Neutrophil (primary cell): ENCODE measurements at regions not wholly inside any gene's neighbourhood (a gene's known extent, or its start where the extent isn't known, plus 50 kb on each side); places are given as distances from the start of the nearest gene placed in this dataset.

Experiments
- H3K27ac ChIP-seq: fragments of 200-600 bp; sonication (generic); 2 replicates; pipeline ENCODE4 v1.5.1; 2016; ENCODE audit warnings: mild to moderate bottlenecking, moderate library complexity
- H3K27me3 ChIP-seq: fragments of 200-600 bp; sonication (generic); 2 replicates; pipeline ENCODE4 v1.6.0; 2016; ENCODE audit warnings: mild to moderate bottlenecking
- H3K36me3 ChIP-seq: fragments of 200-600 bp; sonication (generic); 2 replicates; pipeline ENCODE4 v1.5.1; 2017
- H3K4me1 ChIP-seq, 2 experiments: fragments of 200-600 bp in 1 of 2; sonication (generic) in 1 of 2; 1 replicate in 1 of 2; 2 replicates in 1 of 2; pipeline versions ENCODE4 v1.5.1 to v1.6.1; 2013 to 2016; ENCODE audit warnings: low read depth in 1 of 2, low read length in 1 of 2, mild to moderate bottlenecking in 1 of 2, moderate library complexity in 1 of 2; ENCODE audit not compliant: control insufficient read depth in 1 of 2, insufficient read depth in 1 of 2
- H3K4me3 ChIP-seq, 2 experiments: fragments of 200-600 bp in 1 of 2; sonication (generic) in 1 of 2; 1 replicate in 1 of 2; 2 replicates in 1 of 2; pipeline ENCODE4 v1.5.1; 2013 to 2016; ENCODE audit warnings: low read depth in 1 of 2, low read length in 1 of 2, mild to moderate bottlenecking in 1 of 2, moderate library complexity in 1 of 2
- H3K9me3 ChIP-seq: fragments of 200-600 bp; sonication (generic); 2 replicates; pipeline ENCODE4 v1.5.1; 2016
- TF ChIP-seq, protein P1 (sequence below): fragments of 200-600 bp; sonication (generic); IDR thresholded peaks from 2 replicates; pipeline ENCODE4 v1.5.1; 2016; ENCODE audit warnings: antibody characterized with exemption

DNA sequence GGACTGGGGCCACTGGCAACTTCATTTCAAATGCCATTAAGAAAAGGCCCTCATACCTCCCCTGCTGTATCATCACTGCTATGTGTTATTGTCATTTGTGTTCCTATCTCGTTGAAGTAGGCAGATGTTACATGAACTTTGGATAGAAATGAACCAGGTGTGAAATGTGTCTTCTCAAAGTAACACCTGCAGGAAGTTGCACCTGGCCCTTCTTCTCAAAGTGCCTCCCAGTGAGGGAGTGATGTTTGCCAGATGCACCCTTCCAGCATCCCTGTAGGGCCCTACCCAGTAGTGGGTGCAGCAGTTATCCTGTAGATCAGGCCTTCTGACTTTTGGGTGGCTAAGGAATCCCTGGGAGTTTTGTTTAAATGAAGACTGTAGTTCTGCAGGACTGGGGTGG lies 197.7 kb upstream of the CTNNB1 start:
- Histone ChIP-seq H3K27me3 (no peaks in the 10 kb centered on the region), H3K4me3 (no peak overlapping the region), H3K9me3 (no peaks in the 10 kb centered on the region), H3K36me3 (no peaks in the 10 kb centered on the region), H3K27ac (no peak overlapping the region), H3K4me1 (no peaks in the 10 kb centered on the region)
- TF ChIP-seq, protein P1, sequence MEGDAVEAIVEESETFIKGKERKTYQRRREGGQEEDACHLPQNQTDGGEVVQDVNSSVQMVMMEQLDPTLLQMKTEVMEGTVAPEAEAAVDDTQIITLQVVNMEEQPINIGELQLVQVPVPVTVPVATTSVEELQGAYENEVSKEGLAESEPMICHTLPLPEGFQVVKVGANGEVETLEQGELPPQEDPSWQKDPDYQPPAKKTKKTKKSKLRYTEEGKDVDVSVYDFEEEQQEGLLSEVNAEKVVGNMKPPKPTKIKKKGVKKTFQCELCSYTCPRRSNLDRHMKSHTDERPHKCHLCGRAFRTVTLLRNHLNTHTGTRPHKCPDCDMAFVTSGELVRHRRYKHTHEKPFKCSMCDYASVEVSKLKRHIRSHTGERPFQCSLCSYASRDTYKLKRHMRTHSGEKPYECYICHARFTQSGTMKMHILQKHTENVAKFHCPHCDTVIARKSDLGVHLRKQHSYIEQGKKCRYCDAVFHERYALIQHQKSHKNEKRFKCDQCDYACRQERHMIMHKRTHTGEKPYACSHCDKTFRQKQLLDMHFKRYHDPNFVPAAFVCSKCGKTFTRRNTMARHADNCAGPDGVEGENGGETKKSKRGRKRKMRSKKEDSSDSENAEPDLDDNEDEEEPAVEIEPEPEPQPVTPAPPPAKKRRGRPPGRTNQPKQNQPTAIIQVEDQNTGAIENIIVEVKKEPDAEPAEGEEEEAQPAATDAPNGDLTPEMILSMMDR = no peak

DNA sequence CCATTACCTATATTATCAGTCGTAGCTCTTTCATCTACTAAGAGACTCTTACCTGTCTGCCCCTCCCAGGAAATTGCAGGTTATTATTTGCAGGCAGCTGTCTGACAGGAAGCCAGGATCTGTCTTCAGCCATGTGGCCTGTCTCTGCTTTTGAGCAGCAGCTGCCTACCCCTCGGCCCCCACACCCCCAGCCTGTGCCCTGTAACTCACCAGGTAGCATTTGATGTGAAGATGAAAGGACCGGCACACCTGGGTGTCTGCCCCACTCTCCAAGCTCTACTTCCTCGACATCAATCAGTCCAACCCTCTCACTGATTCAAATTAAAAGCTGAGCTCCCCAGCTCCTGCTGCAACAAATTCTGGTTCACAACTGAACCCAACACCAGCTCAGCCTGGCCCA lies 197.2 kb upstream of the CTNNB1 start:
- Histone ChIP-seq H3K27ac (no peak overlapping the region), H3K36me3 (no peaks in the 10 kb centered on the region), H3K9me3 (no peaks in the 10 kb centered on the region), H3K4me3 (no peak overlapping the region), H3K4me1 (no peaks in the 10 kb centered on the region), H3K27me3 (no peaks in the 10 kb centered on the region)
- TF ChIP-seq, protein P1 = no peak

DNA sequence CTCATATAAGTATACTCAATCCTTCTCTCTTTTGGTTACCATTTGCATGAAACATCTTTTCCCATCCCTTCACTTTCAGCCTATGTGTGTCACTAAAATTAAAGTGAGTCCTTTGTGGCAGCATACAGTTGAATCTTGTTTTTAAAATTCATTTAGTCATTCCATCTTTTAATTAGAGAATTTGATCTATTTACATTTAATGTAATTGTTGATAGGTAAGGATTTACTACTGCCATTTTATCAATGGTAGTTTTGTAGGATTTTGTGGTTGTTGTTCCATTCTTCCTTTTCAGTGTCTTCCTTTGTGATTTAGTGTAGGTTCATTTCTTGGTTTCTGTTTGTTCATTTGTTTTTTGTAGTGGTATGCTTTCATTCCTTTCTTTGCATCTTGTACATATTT lies 191.9 kb upstream of the CTNNB1 start:
- H3K9me3 ChIP-seq = no peaks in the 10 kb centered on the region
- H3K27ac ChIP-seq = no peak overlapping the region
- no peaks in the 10 kb centered on the region for H3K4me1 ChIP-seq
- H3K27me3 ChIP-seq = no peaks in the 10 kb centered on the region
- H3K36me3 ChIP-seq = no peaks in the 10 kb centered on the region
- TF ChIP-seq, protein P1 = no peak
- H3K4me3 ChIP-seq = no peak overlapping the region

DNA sequence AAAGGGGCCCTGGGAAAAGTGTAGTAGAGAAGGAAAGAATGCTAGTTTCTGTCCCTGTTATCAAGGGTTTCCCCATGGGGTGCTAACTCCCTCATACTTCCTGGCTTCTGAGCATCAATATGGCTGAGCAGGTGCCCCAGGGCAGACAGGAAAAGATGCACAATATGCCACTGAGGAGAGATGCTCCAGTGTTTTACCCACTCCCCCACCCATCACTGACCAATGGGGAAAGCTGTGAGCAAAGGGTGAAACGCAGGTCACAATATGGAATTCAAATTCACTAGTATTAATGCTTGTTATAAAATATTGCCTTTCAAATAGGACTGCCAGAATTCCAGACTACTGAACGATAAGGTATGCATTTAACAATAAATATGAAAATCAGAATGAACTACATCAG lies 187.5 kb upstream of the CTNNB1 start:
- Histone ChIP-seq H3K27me3 (no peaks in the 10 kb centered on the region), H3K4me3 (no peak overlapping the region), H3K36me3 (no peaks in the 10 kb centered on the region), H3K4me1 (no peaks in the 10 kb centered on the region), H3K9me3 (no peaks in the 10 kb centered on the region), H3K27ac (no peak overlapping the region)
- TF ChIP-seq, protein P1 = no peak

DNA sequence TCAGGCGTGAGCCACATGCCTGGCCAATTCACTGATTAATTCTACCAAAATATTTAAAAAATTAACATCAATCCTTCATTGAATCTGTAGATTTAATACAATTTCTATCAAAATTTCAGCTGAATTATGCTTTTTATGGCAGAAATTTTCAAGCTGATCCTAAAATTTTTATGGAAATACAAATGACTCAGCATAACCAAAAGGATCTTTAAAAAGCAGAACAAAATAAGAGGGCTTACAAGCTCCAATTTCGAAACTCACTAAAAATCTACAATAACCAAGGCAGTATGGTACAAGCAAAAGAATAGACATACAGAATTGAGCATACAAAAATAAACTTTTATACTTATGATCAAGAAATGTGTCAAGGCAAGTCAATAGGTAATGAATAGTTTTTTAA lies 180.4 kb upstream of the CTNNB1 start:
- H3K4me1 ChIP-seq = no peaks in the 10 kb centered on the region
- no peaks in the 10 kb centered on the region for H3K9me3 ChIP-seq
- no peaks in the 10 kb centered on the region for H3K27me3 ChIP-seq
- H3K4me3 ChIP-seq = no peak overlapping the region
- TF ChIP-seq, protein P1 = no peak
- H3K27ac ChIP-seq = no peak overlapping the region
- H3K36me3 ChIP-seq = no peaks in the 10 kb centered on the region
